NCI-H2171 (cell line): ENCODE measurements at regions not wholly inside any gene's neighbourhood (a gene's known extent, or its start where the extent isn't known, plus 50 kb on each side); places are given as distances from the start of the nearest gene placed in this dataset.
"Not testable (repeated sequence)": the region's sequence is repeated elsewhere in the genome, so short reads cannot be mapped to it uniquely, and the experiment has no call there.

Experiments used
- DNase-seq: peaks from one replicate; lab custom pipeline; 2025; lab: John Stamatoyannopoulos, UW

GRCh38 chr11:29627541-29627940, 389.3 kb downstream of the KCNA4 start:
- DNase-seq, result no peak

GRCh38 chr11:29623144-29623722, 393.6 kb downstream of the KCNA4 start:
- no peak for DNase-seq

GRCh38 chr11:29616611-29617010, 400.2 kb downstream of the KCNA4 start:
- DNase-seq, result no peak

- no peak for DNase-seq
Measured at GRCh38 chr11:29612423-29612822, 404.4 kb downstream of the KCNA4 start.

GRCh38 chr11:29606330-29607031, 410.3 kb downstream of the KCNA4 start:
- DNase-seq, result no peak

- not testable (repeated sequence) for DNase-seq
Measured at GRCh38 chr11:29600151-29600575, 416.7 kb downstream of the KCNA4 start.

GRCh38 chr11:29584342-29584741, 432.5 kb downstream of the KCNA4 start:
- no peak for DNase-seq

GRCh38 chr11:29578806-29579205, 438.0 kb downstream of the KCNA4 start:
- DNase-seq, result no peak

- DNase-seq, result no peak
Measured at GRCh38 chr11:29564486-29564885, 452.3 kb downstream of the KCNA4 start.

- DNase-seq, result no peak
Measured at GRCh38 chr11:29562183-29562582, 454.6 kb downstream of the KCNA4 start.

GRCh38 chr11:29553990-29554389, 462.8 kb downstream of the KCNA4 start:
- DNase-seq, result no peak

- no peak for DNase-seq
Measured at GRCh38 chr11:29538339-29539036, 478.3 kb downstream of the KCNA4 start.

- DNase-seq, result no peak
Measured at GRCh38 chr11:29534836-29535235, 482.0 kb downstream of the KCNA4 start.

GRCh38 chr11:29530961-29531360, 485.9 kb downstream of the KCNA4 start:
- no peak for DNase-seq

GRCh38 chr11:29527391-29527936, 489.4 kb downstream of the KCNA4 start:
- DNase-seq, result no peak

- DNase-seq, result no peak
Measured at GRCh38 chr11:29518389-29519174, 498.2 kb downstream of the KCNA4 start.

GRCh38 chr11:29511394-29511793, 505.4 kb downstream of the KCNA4 start:
- DNase-seq, result no peak

GRCh38 chr11:29507376-29507775, 509.5 kb downstream of the KCNA4 start:
- DNase-seq, result no peak

GRCh38 chr11:29495676-29496075, 521.2 kb downstream of the KCNA4 start:
- no peak for DNase-seq

GRCh38 chr11:29490938-29491337, 525.9 kb downstream of the KCNA4 start:
- no peak for DNase-seq

- no peak for DNase-seq
Measured at GRCh38 chr11:29486301-29486700, 530.5 kb downstream of the KCNA4 start.

- no peak for DNase-seq
Measured at GRCh38 chr11:29485641-29486040, 531.2 kb downstream of the KCNA4 start.
